ENCODE measurements at regions not wholly inside any gene's neighbourhood (a gene's known extent, or its start where the extent isn't known, plus 50 kb on each side); places are given as distances from the start of the nearest gene placed in this dataset.

- TF ChIP-seq SIN3A (IDR thresholded peaks at IDR 0.05; ENCODE audit: borderline replicate concordance, insufficient read depth, low read length) (no peak), POLR2AphosphoS5 (IDR thresholded peaks at IDR 0.05; ENCODE audit: low read depth, low read length) (no peak)
Measured at GRCh38 chr16:75952124-75952523, 225.8 kb upstream of the CPHXL start.

Data from PFSK-1 (cell line).